Kidney glomerular epithelial cell (primary cell): ENCODE measurements at regions not wholly inside any gene's neighbourhood (a gene's known extent, or its start where the extent isn't known, plus 50 kb on each side); places are given as distances from the start of the nearest gene placed in this dataset.

Experiments
- DNase-seq: peaks from one replicate; lab custom pipeline; 2025; lab: John Stamatoyannopoulos, UW

DNA sequence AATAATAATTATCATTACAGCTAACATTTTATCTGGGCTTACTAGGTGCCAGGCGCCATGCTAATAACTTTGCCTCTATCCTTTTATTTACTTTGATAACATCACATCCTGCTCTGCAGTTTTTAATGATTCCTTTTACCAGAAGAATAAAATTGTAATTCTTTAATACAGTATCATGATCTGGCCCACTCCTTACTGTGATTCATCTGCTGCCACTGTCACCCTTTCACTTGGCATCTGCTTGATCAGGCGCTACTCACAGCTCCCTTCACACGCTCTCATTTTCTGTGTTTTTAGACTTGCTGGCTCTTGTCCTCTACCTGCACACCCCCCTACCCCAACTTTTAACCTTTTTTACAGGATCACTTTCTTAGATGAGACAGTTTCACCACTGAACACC, 167.5 kb downstream of the NTMT2 start:
- DNase-seq = no peak

DNA sequence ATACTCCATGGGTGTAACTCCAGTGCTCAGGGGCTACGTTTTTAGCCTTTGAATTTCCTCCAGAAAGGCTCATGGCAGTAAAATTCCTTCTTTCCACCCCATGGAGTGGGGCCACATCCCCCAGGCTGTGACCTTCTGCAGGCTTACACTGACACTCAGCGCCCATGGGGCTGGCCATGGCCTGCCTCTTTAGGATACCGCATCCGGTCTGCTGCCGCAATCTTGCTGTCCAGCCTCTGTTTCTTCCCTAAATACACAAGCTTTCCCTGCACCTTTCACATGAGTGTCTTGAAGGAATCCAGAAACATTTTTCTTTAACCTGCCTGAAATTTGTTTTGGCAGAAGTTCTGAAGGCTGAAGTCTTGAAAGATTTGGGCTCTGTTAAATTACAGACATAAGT, 170.5 kb downstream of the NTMT2 start:
- DNase-seq = no peak

DNA sequence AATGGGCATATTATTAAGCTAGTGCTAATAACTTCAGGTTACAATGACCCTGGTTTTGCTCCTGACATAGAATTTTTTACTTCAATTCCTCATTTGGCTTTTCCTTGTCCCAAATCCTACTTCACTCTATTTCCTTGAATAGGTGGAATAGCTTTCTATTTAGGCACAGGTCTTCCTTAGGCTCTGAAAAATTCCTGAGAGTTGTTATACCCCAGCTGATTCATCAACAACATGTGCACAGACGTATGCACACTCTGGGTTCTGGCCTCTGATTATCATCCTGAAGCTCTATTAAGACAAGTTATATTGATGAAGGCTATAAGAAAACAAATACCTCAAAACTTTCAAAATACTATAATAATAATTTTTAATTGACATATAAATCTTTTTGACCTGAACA, 172.4 kb downstream of the NTMT2 start:
- no peak for DNase-seq

DNA sequence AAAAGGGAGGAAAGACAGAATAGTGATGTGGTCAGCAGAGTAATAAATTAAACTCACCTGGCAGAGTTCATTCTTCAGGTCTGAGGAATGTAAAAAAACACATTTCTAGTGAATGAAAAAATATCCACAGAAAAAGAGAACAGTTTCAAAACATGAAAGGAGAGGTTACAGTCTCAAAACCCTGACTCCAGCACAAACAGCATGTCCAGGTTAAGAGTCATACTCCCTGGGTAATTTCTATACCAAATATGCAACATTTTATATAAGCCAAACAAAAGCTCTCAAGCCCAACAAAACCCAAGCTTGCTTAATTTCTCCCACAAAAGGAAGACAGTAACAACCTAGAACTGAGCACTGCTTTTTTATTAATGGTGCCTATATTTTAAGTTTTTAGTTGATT, 173.0 kb downstream of the NTMT2 start:
- DNase-seq = no peak

DNA sequence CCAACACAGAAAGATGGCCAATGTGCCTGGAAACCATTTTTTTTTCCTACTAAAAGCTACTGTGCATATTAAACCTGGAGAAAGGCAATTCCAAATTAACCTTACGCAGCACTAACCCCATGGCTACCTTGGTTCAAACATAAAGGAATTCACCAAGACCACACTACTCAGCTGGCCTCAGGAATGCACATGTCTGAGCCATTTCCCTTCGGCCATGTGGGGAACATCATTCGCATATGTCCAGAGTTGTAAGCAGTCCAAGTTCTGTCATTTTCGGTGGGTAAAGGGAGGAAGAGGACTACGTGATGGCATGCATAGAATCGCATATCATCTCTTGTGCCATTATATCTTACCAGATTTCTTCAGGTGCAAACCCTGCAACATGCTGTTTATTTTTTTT, 175.4 kb downstream of the NTMT2 start:
- no peak for DNase-seq

DNA sequence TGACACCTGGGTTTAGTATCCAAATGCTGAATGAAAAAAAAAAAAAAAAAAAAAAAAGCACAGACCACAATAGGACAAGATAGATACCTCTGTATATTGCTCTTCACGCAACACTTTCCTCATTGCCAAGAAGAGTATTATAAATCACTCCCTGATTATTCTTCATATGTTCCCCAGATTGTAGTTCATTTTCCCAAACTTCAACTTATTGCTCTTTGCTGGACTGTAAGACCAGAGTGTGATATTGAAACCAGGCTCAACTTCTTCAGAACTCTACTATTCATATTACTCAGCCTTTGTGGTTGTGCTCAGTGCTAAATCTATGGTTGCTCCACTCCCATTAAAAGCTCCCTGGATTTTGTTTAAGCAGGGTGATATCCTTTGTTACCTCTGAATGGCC, 180.4 kb downstream of the NTMT2 start:
- DNase-seq = no peak

DNA sequence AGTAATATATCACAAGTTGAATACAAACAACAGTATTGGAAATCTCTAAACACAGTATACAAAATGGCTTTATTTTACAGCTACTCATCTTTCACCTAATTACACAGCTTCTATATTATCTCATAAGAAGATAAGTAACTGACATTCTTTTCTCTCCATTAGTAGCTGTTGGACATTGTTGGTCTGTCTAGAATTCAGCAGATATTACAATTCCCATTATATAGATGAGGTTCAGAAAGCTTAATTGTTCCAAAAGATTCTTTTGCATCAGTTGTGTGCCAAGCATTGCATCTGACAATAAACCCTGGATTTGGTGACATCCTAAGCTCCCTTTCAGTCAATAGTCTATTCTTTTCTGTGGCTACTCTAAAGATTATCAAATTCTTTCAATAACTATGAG, 187.0 kb downstream of the NTMT2 start:
- DNase-seq = no peak

DNA sequence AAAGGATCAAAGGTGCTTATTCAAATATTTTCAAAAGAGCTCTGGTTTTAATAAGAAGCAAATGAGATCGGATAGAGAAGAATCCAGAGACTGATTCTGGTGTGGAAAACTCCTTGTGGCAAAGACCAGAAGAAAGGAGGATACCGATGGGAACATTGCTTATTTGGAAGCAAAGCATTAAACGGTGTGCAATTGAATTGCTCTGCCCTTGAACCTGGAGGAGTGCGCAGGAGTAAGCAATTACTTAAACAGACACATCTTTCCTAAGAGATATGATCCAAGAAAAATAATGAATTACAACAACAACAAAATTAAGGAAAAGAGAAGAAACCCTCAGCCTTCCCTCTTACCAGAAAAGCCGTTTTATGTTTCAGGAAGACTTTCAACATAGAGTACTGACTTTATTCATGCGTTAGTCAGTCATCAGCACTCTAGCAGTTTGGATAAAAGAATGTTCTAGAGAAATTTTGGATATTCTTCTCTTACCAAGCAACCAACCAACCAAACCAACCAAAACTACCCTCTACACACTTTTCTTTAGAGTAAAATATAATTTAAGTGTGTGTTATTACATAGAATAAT, 191.7 kb downstream of the NTMT2 start:
- no peak for DNase-seq

DNA sequence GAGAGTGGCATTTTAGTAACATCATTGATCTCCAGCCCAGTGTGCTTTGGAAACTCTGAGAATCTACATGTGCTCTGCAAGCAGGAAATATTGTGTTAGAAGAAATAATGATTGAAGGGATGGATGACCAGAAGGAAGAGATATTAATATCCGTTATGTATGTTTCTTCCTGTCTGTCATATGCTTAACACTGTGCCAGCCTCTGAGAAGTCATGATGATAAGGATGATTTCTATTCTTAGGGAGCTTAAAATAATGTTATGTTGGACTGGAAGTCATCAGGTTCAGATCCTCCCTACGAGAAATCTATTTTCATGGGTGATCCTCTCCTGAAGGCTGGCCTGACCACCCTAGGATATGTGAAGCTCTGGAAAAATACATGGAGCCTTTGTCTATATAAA, 192.4 kb upstream of the GORAB start:
- DNase-seq = no peak

DNA sequence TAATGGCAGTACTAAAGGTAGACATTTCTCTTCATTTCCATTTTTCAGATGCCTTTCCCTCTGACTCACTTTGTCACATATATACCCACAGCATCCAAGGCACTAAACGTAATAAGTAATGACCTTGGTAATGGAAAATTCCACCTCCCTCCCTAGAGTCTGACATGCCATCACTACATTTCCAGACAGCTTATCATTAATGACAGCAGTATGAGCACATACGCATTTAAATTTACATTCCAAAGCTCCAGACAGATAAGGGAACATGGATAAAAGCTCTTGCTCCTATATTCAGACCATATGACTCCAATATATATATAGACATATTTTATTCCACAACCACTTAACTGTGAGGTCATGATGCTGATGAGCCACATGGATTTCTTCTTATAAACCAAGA, 191.7 kb upstream of the GORAB start:
- DNase-seq = no peak

DNA sequence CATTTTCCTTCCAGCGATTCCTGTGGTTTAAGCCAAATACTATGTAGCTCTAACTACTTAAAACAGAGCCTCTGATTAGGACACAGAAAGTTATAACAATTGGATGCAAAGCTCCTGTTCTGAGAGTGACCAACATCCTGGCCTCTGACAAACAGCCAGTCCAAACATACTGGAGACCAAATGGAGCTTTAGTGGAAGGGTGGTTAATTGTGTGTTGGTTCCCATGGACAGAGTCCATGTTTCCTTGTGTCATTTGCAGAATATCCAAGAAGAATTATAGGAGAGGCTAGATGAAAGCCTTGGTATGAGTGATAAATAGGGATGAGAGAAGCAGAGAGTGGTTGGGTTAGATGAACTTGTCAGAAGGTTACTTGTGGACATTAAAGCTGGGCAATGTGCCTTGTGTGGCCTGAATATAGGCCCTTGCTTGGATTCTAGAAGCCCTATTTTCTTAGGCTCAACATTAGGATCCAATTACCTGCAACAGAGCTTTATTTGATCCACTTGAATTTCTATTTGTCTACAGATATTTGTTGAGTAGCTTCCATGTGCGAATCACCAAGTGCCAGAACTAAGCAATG, 180.5 kb upstream of the GORAB start:
- no peak for DNase-seq

DNA sequence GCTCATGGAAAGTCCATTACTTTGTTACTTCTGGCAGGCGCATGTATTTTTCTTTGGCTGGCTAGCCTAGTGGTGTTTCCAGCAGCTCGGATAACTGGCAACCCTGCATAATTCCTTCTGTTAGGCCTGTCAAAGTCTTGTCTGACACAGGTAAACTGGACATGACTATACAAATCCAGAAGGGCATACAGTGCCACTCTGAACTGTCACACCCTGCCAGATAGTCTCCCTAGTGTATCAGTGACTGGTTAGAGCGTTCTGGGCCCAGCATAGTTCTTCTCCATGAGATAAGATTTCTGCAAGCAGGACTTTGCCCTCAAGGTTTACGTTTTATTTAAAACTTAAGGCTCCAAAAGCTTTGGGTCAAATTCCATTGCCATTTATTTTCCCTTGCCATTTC, 177.7 kb upstream of the GORAB start:
- no peak for DNase-seq

DNA sequence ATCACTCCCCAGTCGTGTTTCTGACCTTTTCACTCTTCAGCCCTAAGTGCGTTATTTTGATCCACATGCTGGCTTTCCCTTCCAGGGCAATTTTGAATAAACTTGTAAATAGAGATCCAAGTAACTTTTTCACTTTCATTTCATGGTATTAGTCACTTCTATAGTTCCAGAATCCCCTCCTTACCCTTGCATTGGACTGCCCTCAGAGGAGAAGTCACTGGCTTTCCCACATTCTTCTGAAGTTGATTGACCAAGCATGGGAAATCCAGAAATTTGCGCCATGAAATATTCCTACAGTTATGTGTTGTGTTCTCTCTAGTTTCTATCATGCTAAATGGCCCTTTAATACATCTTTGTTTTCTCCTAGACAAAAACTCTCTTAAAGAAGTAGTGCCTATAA, 177.3 kb upstream of the GORAB start:
- DNase-seq = peak; percentile 15

DNA sequence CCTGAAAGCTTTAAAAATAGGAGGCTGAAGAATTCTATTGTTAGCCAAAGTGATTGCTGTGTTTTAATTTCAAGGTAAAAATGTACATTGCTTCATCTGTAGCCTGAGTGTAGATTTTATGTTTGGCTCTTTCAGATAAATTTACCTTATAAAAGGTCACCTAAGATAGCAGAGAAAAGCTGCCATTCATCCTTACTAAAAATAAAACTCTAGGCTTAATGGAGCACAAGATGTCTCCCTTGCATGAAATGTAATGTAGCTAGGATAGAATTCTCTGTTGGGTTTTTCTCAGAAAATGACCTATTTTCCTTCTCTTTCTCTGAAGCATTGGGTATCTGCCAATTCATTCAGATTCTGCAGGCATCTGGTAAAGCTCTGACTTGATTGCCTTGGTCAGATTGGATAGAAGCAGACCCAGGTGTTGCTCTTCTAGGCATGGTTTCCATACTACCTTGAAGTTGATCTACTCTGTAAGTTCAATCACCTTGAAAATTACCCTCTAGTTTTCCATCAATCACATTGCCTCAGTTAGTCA, 176.6 kb upstream of the GORAB start:
- no peak for DNase-seq

DNA sequence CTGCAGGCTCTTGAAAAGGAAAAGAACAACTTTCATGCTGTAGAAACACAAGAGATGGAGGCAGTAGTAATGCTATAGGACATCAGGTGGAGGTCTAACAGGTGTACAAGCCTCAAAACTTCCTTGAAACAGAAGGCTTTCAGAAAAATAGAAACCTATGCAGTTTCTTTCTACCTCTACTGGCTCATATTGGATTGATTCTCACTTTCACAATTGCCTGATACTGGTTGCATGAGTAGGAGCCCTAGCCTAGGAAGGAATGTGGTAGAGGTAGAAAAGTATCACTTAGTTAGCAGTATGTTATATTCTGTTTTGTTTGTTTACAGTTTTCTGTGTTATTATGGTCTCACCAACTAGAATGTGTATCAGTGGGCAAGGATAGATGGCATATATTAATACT, 175.4 kb upstream of the GORAB start:
- no peak for DNase-seq

DNA sequence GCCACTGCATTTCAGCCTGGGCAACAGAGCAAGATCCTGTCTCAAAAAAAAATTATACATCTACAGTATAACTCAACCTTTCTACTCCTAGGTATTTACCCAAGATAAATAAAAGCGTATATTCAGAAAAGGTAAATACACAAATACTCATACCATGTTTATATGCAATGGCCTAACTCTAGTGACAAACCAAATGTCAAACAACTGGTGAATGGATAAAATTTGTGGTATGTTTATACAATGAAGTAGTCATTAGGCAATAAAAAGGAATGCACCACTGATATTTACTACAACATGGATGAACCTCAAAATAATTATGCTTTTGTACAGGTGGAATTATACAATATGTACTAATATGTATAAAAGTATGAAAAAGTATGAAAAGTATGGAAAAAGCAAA, 174.2 kb upstream of the GORAB start:
- no peak for DNase-seq

DNA sequence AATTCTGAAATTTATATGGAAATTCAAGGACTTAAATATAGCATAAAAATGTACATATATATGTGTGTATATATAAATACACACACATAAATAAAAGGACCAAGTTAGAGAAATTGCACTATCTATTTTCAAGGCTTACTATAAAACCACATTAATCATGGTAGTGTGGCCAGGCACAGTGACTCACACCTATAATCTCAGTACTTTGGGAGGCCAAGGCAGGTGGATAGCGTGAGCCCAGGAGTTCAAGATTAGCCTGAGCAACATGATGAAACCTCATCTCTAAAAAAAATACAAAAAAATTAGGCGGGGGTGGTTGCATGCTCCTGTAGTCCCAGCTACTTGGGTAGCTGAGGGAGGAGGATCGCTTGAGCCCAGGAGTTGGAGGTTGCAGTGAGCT, 171.4 kb upstream of the GORAB start:
- DNase-seq = no peak

DNA sequence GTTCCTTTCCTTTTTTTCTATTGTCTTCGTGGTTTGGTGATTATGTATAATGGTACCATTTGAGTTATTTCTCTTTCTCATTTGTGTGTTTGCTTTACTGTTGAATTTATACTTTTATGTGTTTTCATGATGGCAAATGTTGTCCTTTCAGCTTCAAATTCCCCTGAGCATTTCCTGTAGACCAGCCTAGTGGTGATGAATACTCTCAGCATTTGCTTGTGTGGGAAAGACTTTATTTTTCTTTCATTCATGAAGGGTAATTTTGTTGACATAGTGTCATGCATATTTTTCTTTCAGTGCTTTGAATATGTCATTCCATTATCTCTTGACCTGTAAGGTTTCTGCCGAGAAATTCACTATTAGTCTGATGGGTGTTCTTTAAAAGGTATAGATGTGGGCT, 166.6 kb upstream of the GORAB start:
- DNase-seq = no peak

DNA sequence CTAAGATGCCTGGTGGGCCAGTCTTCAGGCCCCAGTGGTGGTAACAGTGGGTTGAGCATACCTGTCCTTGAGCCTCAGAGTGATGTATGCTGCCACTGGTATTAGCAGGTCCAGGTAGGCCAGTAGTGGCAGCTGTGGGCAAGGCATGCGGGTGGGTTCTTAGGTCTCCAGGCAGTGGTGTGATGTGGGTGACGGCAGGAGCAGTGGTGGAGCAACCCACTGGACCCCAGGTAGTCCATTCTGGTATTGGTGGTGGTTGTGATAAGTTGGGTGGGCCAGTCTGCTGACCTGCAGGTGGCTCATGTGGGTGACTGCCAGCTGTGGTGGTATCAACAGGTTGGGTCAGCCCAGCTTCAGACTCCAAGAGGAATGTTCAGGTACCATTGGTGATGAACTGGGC, 165.0 kb upstream of the GORAB start:
- no peak for DNase-seq

DNA sequence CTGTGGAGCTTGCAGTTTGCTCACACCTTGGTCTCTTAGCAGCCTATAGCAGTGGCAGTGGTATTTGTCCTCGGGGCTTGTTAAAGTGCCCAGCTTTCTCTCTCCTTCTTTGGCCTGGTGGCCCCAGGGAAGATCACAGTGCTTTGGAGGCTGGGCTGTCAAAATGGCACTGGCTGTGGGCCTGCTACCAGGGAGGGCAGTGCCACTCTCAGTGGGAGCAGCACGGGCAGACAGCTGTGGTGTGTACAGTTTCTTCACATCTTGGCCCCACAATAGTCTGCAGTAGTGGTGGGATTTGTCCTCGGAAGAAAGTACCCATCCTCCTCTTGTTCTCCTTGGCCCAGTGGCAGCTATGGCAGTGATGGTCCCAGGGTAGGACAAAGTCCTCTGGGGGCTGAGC, 164.4 kb upstream of the GORAB start:
- DNase-seq = no peak

DNA sequence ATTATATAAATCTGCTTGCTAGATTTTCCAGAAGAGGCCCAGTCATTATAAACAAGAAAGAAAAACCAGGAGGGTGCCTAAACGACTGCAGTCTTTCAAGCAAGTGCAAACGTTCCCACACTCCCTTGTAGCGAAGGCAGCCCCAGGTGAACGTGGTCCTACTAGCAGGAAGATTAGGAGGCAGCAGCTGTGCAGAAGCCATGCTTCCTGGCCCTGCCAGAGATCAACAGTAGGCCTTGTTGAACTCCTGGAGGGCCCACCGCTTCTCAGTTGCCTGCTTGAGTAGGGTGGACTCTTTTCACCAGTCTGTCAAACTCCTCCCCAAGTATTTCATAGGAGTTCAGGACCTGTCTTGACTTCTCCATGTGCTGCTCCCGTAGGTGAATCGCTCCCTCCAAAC, 163.0 kb upstream of the GORAB start:
- DNase-seq = no peak

DNA sequence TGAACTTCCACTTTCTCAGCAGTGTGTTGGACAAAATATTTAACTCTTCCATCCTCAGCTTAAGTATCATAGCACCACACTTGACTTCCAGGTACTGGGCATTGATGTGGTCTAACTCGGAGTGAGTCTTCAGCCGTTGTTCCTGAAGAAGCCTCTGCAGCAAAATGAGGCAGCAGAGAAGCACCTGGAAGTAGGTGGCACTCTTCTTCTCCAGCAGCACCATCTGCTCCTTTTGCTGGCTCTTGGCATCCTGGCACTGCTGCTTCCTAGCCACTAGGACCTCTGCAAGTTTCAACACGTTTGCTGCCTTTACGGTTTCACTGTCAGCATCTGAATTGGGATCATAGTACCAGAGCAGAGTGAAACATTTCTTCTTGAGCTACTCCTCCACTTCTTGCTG, 162.5 kb upstream of the GORAB start:
- no peak for DNase-seq

DNA sequence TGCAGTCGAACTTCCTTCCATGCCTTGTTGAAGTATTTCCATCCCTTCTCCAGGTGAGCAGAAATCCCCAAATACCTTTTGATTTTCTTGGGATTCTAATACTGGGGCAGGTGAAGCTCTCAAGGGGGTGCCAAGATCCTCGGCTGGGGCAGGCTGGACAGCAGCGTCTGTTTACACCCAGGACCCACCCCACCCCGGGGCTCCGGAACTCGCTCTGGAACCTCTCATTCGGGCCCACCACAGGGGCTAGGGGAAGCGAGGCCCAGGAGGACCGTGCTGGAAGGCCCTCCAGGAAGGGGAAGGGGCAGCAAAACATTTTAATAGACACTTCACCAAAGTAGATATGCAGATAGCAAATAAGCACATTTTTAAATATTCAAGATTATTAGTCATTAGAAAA, 161.9 kb upstream of the GORAB start:
- DNase-seq = no peak

DNA sequence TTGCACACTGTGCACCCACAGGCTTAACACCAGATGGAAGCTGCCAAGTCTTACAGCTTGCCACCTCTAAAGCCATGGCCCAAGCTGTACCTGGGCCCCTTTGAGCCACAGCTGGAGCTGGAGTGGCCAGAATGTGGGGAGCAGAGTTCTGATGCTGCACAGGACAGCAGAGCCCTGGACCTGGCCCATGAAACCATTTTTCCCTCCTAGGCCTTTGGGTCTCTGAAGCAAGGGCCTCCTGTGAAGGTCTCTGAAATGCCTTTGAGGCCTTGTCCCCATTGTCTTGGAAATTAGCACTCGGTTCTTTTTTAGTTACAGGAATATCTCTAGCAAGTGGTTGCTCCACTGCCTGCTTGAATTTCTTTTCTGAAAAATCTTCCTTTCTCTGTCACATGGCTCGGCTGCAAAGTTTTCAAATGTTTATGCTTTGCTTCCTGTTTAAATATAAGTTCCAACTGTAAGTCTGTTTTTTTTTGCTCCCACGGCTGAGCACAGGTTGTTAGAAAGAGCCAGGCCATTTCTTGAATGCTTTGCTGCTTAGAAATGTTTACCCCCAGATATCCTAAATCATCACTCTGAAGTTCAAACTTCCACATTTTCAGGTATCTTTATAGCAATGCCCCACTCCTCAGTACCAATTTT, 156.8 kb upstream of the GORAB start:
- no peak for DNase-seq
